HG03432 (cell line): ENCODE measurements at regions not wholly inside any gene's neighbourhood (a gene's known extent, or its start where the extent isn't known, plus 50 kb on each side); places are given as distances from the start of the nearest gene placed in this dataset.

Experiments
- ATAC-seq: cut with Tn5 transposase; IDR thresholded peaks from one replicate; pipeline ENCODE4 v1.9.1; 2021; ENCODE audit warnings: mild to moderate bottlenecking, moderate library complexity; ENCODE audit not compliant: unreplicated experiment

DNA sequence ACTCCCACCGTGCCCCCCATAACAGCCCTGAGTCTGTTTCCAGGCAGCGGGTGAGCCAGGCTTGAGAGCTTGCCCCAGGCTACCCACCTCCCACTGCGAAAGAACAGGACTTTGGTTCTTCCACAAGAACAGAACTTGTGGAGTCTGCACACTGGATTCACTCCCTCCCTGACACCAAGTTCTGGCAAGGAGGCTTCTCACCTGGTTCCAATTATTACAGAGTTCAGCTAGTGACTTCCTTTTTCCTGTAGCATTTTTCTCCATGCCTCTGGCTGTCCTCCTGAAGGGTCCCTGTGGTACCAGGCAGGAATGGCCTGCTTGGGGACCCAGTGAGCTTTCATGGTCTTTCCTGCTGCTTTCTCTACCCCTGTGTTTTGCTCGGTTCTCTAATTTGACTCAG, 208.6 kb upstream of the SFRP2 start:
- ATAC-seq: no peak

GRCh38 chr4:153989505-153989904, 200.6 kb upstream of the SFRP2 start:
- no peak for ATAC-seq

DNA sequence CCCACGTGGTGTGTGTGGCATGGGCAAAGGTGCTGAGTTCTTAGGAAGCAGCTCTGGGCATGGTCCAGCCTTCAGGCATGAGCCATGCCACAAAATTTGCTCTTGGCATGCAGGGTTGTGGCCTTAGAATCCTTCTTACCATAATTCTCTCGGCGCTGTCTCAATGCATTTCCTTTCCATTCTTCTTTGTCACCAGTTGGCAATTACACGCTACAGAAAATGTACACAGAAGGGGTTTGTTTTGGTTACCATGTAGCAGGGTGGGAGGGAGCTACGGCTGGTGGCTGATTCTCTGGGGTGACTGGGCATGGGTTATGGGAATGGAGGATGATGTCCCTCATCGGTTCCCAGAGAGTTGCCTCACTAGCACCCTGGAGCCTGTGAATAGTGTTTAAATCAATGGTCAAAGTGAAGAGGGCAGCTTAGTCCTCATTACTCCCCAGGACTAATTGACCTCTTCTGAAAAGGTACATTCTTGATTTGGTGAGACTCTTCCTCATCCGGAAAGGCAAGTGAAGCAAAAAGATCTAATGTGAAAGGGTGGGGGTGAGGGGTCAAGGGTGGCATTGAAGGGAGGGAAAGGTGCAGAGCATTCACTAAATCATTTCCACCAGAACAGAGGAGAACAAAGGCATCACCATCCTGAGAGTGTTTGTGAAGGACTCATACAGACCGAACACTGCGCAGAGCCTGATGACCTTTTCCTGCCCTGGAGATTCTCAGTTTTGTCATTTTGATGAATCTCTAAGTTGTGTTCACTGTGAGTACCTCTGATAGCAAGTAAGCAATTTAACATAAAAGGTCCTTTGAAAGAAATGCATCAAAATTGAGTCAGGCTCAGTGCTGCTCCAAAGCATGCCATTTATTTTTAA, 199.8 kb upstream of the SFRP2 start:
- ATAC-seq: no peak

- no peak for ATAC-seq
These were observed 198.4 kb upstream of the SFRP2 start for GRCh38 chr4:153987291-153987690.

DNA sequence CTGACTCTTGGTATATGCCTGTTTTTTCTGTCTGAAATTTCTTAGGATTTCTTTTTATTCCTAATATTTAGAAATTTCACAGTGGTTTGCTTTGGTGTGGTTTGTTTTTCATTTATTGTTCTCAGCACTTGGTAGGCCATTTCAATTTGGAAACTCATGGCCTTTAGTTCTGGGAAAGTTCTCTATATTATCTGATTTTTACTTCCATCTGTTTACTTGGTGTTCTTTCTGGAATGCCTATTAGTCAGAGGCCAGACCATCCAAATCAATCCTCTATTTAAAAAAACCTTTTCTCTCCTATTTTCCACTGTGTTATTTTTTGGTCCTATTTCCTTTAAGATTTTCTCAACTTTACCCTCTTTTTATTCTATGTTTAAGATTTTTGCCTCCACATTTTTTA, 188.1 kb upstream of the SFRP2 start:
- no peak for ATAC-seq

DNA sequence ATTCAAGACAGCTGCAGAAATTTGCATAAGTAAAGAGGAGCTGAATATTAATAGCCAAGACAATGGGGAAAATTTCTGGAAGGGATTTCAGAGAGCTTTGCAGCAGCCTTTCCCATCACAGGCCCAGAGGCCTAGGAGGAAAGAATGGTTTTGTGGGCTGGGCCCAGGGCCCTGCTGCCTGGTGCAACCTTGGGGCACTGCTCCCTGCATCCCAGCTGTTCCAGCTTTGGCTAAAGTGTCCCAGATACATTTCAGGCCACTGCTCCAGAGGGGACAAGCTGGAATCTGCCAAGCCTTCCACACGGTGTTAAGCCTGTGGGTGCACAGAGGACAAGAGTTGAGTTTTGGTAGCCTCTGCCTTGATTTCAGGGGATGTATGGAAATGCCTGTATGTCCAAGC, 185.6 kb upstream of the SFRP2 start:
- ATAC-seq: no peak

DNA sequence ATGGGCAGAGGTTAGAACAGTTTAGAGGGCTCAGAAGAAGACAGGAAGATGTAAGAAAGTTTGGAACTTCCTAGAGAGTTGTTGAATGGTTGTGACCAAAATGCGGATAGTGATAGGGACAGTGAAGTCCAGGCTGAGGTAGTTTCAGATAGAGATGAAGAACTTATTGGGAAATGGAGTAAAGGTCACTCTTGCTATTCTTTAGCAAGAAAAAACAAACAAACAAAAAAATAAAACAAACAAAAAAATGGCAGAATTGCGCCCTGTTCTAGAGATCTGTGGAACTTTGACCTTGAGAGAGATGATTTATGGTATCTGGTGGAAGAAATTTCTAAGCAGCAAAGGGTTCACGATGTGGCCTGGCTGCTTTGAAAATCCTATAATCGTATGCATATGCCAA, 185.1 kb upstream of the SFRP2 start:
- no peak for ATAC-seq

DNA sequence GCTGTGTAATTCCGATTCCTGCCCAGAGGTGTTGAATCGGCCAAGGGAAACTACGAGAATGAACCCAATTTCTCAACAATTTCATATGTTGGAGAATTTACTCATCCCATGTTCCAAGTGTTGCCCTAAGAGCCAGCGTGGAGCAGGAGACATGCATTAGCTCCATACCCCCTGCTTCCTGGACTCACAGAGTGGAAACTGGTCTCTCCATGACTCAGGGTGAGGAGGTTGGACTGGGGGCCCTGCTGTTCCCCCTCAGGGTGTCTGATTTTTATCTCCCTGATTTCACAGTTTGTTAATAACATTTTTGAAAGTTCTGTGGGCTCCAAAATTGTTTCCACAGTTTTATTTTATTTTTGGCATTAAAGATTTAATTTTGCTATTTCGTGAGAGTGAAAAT, 183.0 kb upstream of the SFRP2 start:
- no peak for ATAC-seq

GRCh38 chr4:153970169-153970568, 181.3 kb upstream of the SFRP2 start:
- no peak for ATAC-seq

DNA sequence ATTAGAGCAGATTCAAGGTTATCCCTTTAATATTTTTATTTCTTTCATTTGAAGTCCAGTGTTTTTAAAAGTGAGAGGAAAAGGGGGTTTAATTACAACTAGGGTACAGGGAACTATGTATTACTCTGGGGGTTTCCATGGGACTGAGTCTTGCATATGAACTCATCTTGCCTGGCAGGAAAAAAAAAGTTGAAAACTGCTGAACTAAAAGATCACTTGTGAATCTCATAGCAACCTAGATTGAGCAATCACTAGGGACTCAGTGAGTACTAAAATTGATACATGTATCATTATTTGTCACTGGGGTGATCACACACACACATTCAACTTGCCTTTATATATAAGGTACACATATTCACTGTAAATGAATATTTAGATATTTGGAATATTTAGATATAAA, 180.7 kb upstream of the SFRP2 start:
- ATAC-seq: no peak

DNA sequence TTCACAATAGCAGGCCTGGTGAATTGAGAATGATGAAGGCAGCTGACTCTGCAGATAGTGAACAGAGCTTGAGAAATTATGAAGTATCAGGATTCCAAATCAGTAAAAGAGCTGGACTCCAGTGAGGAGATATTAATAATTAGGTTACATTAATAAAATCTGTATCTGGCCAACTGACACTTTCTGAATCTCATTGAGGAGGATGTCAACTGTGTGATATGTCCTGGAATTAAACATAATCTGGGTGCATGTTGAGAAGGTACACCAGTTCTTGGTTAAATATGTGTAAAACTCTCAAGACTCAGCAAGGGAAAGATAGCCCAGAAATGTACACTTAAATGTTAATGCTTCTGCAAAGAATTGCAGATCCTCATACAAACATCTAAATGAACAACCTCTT, 177.8 kb upstream of the SFRP2 start:
- ATAC-seq: no peak

DNA sequence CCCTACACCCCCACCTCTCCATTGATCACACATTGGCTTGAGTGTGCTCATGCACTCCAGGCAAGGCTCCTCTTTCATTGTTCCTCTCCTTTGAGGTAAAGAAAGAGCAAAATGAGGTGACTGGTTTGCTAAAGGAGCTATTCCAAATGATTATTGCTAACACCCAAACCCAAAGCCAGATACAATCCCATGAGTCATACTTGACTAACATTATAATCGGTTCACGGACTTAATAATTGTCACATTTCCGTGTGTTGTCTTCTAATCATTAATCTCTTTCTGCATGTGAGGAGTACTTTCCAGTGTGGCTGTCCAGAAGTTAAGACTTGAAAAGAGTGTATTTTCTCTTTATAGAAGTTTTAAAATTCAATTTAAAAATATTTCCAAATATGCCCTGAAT, 174.3 kb upstream of the SFRP2 start:
- ATAC-seq: no peak

DNA sequence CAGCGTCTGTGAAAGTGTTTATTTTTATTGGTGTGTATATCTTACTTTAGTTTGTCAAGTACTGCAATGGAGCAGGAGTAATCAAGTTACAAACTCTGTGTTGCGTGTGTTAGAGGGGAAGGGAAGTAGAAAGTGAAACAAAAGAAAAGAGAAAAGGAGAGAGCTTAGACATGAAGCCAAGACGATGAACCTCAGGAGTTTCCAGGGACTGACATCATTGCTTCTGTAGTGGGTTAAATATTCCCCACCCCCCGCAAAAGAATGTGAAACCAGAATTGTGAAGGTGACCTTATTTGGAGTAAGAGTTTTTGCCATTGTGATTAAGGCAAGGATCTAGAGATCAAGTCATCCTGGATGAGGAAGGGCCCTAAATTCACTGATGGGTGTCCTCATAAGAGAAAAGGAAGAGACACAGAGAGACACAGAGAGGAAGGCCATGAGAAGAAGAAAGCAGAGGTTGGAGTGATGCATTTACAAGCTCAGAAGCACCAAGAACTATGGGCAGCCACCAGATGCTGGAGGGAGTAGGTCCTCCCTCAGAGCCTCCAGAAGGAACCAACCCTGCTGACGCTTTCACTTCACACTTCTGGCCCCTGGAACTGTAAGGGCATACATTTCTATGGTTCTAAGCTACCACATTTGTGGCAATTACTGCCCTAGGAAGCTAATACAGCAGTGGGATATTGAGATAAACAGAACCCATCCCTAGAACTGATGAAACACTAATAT, 173.6 kb upstream of the SFRP2 start:
- peak; percentile 67 for ATAC-seq

DNA sequence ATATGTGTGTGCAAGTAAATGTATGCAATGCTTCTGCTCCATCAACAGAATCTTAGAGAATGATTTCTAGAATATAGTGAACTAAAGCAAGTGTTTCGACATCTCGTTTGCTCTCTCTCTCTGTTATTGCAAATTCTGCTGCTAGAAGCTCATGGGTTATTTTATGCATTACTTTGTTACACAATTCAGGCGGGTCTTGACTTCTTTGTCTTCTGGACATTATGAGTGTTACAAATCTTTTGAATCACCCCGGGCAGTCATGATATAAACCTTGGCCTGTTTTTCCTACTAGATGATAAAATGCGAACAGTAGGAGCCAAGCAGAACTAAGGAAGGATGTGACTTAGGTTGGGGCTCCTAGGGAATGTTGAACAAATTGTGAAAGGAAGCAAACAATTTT, 166.4 kb upstream of the SFRP2 start:
- ATAC-seq: no peak

DNA sequence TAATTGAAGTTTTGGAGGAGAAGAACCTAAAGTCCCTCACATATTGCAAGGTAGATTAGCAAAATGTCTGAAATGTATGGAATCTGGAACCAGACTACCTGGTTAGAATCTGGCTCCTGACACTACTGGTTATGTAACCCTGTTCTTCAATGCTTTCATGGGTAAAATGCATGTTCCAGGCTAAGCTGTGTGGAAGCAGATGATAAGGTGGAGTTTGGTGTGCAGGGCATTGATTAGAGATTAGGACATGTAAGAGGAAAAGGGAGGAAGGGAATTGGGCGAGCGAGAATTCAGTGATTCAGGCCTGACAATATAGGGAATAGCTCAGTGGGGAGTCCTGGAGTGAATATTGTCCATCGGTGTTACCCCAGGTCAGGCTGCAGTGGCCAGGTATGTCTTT, 165.8 kb upstream of the SFRP2 start:
- no peak for ATAC-seq

- peak; percentile 83 for ATAC-seq
These were observed 161.5 kb upstream of the SFRP2 start for GRCh38 chr4:153950100-153950979.

DNA sequence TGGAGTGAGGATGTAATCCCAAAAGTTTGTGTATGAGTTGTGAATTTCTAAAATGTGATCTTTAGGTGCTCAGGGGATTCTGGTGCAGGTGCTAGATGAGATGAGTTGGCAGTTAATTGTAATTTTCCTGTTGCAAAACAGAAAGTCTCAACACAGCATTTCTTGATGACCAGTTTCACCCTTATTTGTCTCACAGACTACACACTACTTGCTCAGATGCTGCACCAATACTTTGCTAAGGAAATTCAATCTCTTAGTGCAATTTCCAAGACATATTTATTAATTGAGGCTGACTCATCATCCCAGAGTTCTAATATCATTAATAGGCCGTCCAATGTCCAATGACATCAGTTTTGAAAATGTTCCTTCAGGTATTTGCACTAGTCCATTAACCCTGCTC, 159.2 kb upstream of the SFRP2 start:
- ATAC-seq: no peak

GRCh38 chr4:153947124-153947523, 158.2 kb upstream of the SFRP2 start:
- no peak for ATAC-seq

- no peak for ATAC-seq
These were observed 156.8 kb upstream of the SFRP2 start for GRCh38 chr4:153945704-153946103.

DNA sequence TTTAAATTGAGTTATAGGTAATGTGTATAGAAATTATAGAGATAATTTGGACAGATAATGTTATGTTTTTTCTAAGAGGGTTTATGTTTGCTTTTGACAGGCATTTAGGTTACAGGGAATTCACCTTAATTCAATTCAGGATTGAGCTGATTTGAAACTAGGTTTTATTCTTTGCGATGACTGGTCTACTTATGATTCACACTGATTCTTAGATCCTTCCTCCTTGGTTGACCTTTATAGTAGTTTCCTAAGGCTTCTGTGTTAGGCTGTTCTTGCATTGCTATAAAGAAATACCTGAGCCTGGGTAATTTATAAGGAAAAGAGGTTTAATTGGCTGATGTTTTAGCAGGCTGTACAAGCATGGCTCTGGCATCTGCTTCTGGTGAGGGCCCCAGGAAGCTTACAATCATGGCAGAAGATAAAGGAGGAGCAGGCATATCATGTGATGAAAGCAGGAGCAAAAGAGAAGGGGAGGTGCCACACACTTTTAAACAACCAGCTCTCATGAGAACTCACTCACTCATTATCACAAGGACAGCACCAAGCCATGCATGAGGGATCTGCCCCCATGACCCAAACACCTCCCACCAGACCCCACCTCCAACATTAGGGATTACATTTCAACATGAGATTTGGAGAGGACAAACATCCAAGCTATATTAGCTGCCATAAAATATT, 155.0 kb upstream of the SFRP2 start:
- ATAC-seq: no peak

DNA sequence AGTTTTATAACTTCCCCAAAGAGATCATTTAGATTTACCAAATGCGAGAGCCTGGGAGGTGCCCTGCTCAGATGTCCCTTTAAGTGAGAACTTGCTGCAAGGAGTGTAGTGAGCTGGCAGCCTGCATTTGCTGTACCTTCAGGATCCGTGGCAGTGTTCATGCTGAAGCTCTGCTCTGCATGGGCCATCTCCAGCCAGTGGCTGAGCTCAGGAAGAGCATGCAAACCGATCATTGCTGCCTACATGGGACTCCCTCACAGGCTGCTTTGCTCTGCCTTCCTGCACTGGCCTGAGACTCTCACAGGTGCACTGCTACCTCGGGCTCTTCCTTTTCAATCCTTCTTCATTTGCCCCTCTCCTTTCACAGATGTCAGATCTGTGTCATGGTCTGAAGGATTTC, 152.0 kb upstream of the SFRP2 start:
- no peak for ATAC-seq
